NCI-H1105 treated with DMSO at 0.1 percent for 48 hours (cell line): ENCODE measurements at regions not wholly inside any gene's neighbourhood (a gene's known extent, or its start where the extent isn't known, plus 50 kb on each side); places are given as distances from the start of the nearest gene placed in this dataset.
"Not testable (repeated sequence)": the region's sequence is repeated elsewhere in the genome, so short reads cannot be mapped to it uniquely, and the experiment has no call there.

Source experiments
- DNase-seq: peaks from one replicate; lab custom pipeline; 2025; lab: John Stamatoyannopoulos, UW

DNA sequence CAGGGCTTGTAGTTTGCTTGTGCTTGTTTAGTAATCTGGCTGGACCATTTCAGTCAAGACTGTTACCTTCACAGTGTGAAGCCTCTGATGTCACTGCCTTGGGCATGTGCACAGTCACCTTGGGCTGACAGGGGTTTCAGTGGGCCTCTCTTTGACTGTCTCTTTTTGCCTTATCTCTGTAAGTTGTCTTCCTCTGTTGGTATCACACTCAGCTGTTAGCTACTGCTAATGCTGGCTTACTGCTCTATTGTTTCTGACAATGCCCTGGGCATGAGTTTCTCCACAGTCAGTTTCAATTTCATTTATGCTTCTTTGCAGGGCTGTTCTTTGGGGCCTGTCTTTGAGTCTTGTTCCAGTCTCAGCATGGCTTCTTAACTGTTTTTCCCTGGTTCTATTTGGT, 201.9 kb upstream of the SHH start:
- no peak for DNase-seq

DNA sequence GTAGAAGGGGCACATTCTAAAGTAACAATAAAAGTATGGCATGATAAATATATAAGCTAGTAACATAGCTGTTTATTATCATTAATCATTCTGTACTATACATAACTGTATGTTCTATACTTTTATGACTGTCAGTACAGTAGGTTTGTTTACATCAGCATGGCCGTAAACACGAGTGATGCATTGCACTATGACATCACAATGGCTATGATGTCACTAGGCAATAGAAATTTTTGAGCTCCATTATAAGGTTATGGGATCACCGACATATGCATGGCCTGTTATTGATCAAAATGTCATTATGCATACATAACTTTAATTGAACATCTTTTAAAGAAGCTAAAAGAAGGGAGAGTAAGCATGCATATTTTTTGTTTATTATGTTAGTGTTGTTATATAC, 200.1 kb upstream of the SHH start:
- DNase-seq = no peak

DNA sequence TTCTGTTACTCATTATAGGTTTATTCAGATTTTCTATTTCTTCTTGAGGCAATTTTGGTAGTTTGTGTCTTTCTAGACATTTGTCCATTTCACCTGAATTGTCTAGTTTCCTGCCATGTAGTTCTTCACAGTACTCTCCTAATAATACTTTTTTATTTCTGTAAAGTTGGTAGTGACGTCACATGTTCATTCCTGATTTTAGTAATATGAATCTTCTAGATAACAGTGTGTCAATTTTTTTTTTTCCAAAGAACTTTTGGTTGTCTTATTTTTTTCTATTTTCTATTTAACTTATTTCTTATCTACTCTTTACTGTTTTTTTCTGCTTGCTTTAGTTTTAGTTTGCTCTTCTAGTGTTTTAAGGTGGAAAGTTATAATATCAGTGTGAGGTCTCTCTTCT, 197.3 kb upstream of the SHH start:
- no peak for DNase-seq

DNA sequence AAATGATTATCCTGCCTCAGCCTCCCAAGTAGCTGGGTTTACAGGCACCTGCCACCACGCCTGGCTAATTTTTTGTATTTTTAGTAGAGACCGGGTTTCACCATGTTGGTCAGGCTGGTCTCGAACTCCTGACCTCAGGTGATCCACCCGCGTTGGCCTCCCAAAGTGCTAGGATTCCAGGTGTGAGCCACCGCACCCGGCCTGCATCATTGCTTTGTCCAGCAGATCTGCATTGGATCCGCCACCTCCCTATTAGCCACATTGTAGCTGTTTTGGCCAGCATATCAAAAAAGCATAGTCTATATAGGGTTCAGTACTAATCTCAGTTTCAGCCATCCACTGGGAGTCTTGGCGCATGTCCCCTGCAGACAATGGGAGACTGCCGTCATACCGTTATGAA, 194.6 kb upstream of the SHH start:
- DNase-seq = not testable (repeated sequence)

DNA sequence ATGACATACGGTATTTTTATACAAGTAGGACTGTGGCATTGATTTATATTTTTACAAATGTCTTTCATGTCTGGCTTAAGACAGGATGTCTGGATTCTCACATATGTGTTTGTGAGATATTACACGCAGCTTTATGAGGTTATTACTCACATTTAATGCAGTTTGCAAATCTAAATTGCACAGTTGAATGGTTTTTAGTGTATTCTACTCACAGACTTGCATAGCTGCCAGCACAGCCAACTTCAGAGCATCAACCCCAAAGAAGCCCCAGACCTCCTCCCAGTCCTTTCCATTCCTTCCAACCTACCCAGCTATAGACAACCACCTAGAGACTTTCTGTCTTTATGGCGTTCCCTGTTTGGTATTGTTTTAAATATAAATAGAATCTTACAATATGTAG, 193.8 kb upstream of the SHH start:
- no peak for DNase-seq

DNA sequence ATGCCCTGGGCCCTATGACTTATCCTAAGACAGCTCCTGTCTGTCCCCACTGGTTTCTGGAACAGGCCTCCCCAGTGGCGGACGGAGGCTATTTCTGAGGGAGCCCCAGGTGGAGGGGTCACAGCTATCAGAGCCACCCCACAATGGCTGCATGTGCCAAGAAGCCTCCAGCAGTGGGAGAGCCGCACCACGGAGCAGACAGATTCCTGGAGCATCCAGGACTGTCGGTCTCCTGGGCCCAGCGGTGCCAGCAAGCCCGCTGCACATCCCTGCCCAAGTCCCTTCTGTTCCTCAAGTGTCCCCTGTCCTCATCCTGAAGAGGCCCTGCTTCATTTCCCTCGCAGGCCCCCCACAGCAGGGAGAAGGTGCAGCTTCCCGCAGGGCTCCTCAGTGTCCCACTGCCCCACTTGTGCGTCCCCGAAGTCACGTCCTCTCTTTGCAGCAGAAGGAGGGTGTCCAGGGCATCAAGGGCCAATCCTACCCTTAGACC, 193.0 kb upstream of the SHH start:
- DNase-seq = no peak

DNA sequence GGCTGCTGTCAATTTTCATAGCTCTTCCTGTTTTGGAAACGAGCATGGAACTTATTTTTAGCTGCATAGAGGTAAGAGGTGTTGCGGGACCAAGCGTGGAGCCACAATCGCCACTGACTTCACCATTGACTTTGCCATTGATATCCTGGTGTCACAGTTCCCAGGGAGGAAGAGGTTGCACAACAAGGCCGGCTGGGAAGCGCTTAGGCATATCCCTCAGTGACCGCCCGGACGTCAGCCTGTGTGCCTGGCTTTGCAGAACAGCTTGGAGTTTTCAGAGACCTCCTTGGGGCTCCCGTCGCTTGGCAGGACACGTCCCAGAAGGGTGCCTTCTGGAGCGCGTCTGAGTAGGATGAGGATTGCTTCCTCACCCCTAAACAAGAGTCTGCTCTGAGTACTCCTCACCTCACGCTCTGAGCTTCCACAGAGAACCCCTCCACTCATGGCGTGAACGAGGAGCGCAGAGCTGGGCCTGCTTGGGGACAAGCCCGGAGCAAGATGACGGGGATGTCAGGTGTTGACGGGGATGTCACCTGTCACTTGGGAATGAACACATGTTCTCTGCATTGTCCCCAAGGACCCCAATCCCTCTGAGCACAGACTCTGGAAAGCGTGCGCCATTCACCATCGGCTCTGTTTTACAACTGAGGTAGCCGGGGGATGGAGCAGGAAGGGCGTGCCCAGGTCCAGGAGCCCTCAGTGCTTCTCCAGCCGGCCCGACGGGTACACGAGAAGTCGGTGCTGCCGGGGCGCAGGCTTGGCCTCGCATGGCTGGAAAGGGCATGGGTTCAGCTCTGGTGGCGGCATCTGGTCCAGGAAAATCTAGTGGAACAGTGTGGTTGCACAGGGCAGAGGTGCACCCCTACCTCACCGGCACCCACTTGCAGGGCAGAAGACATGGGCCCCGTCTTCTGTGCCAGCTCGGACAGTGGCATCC, 192.3 kb upstream of the SHH start:
- DNase-seq = no peak

DNA sequence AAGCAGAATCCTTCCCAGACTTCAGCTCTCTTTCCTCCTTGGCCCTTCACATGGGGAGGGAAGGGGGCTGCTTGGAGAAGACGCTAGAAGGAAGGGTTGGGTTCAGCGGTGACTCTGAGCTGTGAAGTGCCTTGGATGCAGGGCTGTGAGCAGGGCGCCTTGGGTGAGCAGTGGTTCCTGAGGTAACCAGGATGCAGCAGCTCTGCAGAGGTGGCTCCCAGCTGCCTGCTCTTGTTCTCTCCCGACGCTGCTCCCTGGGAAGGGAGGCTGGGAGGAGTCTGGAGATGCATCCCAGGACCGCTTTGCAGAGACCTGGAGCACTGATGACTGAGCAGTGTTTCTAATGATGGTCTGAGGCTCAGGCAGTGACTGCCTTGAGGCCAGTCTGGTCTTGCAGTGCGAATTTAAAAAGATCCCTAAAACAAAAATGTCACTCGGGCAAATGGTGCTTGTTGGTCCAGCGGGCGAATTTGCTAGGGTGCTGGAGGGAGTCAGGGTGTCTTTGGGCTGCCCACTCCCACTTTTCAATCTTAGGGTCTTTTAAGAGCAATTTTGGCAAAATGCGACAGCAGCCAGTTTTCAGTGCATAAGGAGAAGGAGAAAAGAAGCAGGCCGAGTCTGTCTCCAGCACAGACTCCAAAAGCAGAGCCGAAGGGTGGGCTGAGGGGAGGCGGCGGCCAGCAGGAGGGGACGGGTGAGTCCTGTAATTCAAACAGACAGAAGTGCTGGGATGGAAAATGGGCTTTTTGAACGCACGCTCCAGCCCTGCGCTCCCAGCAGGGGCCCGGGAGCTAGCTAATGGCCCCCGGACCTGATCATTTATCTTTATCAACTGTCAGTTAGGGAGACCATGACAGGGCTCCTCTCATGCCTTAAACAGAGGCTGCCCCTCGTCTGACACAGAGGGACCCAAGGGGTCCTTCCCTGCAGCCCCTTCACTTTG, 191.2 kb upstream of the SHH start:
- no peak for DNase-seq

DNA sequence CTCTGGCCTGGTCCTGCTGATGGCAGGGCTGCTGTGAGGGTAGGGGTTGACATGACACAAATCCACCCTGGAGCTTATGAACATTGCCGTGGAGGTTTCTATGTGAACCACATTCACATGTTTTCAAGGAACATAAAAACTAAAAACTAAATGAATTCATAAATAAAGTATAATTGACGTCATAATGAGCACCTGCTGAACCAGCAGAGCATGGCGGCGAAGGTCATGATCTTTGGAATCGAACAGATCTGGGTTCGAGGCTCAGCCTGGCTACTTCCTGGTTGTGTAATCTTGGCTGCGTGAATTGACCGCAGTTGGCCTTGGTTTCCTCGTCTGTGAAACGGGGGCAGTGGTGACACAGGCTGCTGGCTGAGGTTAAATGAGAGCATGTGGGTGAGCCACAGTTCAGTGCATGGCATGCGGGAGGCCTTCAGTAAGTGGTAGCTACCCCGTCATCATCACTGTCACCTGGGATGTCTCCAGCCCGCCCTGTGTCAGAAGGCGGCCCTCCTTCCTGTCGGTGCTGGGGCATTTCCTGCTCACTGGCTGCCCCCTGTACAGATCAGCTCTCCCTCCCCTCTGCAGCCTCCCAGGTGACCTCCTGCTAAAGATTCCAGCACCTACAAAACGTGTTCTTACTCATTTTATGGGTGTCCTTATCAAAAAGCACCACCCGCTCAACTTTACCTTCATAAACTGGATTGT, 190.3 kb upstream of the SHH start:
- no peak for DNase-seq

DNA sequence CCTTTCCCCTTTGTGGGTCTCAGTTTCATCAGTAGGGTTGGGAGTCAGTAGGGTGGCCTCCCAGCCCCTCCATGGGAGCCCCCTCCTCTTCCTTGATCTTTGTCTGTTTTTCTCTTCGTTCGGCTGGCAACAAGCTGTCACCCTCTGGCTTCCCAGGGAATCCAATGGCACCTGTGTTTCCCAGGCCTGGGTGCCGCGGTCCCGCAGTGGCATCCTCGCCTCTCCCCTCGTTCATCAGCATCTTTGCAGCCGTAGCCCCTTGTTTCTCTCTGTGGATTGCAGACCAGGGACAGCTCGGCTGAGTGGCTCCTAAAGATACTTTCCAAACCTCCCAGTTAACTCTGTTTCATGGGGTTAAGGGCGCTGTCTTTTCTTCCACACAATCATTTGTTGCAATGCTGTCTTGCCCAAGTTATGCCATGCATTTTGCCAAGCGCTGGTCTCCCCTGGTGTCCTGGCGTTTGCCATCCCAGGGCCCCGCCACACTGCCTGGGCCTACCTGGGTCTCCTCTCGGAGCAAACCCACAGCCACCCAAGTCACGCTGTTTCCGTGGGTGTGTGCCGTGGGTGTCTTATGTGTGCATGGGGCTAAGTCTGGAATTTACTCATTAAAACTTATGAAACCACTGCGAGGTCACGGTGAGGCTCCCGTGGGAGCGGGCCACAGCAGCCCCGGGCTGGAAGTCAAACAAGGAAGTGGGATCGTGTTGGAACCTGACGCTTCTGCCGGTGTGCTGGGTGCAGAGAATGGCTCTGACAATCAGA, 189.4 kb upstream of the SHH start:
- no peak for DNase-seq

DNA sequence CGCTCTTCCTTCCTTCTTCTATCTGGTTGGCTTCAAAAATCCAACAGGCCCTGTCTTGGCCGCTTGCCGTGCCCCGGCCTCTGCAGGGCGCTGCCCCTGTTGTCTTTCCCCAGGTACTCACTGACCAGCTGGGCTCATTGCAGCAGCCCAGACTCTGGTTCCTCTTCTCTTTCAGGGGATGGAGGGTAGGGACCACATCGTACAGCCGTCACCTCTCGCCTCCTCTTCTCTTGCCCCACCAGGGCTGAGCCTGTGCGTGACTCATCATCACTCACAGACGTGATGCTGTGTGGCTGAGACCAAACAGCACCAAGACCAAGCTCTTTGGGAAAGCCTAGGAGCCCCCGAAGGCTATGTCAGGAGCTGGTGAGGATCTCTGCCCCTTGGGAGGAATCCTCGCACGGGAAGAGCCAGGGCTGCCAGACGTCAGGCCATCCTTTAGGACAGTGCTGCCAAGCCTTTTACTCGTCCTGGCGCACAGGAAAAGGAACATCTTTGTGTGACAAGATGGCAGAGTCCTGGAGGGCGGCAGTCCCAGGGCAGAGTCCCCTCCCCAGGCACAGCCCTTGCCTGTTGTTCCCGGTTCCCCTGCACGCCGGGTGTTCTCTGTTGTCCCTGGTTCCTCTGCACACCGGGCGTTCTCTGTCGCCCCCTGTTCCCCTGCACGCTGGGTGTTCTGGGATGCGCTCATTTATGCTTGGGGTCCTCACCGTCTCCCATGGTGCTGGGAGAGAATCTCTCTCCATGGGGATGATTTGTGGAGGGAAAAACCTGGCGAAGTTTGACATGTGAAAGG, 188.5 kb upstream of the SHH start:
- DNase-seq = no peak

DNA sequence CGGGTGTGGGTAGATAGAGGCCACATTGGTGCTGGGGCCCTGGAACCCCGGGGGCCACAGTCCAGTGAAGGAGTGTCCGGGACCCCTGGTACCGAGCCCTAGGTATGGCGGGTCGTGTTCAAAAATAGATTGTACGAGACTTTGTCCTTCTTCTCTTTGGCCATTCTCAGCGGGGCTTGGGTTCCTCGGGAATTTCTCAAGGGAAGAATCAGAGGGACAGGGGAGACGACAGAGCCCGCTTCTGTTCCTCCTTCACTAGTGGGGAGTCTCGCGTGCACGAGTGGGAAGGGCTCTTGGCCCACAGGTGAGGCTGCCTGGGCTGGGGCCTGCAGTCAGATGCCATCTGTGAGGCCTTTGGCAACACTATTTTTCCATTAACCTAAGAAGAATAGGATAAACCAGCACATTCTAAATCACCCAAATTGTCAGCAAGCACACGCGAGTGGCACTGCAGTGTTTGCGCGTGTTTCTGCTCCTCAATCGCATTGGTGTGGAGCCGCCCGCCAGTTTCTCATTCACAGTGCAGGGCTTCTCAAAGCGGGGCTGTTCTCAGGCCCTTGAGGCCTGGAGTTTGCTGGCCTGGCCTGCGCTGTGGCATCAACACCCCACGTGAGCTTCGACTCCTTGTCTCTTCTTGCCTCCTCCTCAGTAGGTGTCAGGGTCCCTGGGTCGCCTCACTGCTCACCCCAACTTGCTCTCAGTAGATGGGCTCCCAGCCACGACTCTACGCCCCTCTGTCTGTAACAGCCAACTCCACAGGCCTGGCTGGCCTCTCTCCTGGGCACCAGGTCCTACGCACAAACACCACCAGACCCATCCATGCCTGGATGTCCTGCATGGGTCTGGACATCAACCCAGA, 187.6 kb upstream of the SHH start:
- DNase-seq = no peak

DNA sequence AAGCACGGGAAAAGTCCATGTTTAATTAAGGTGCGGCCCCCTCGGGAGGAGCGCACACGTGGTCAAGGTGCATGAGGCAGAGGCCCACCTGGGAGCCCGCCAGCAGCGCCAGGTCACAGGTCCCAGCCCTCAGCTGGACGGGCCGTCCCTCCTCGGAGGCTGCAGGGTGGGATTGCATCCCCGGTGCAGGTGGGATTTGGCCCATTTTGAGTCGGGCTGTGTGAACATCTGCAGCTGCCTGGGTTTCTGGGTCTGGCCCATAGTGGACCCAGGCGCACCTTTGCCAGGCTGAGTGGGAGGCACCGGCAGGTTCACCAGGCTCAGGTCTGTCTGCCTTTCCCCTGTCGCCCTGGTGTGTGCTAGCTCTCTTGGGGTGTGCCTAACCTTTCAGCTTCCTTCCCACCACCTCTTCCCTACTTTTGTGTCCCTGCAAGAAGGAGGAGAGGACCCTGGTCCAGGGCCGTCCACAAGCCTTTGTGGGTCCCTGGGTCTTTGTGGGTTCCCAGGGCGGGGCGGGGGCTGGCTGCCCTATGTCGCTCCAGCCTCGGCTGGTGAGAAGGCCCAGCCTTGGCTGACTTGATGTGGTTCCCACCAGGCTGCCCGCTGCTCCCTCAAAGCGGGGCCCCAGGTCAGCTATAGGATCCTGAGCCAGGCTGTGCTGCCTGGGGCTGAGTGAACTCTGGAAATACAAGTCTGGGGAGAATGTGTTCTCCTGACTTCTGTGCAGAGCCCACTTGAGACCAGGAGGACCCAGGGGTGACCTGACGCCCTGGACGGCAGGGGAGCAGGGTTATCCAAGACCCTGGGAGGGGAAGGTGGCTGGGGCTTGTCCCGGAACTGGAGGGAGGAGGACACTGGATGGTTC, 186.7 kb upstream of the SHH start:
- DNase-seq = no peak

DNA sequence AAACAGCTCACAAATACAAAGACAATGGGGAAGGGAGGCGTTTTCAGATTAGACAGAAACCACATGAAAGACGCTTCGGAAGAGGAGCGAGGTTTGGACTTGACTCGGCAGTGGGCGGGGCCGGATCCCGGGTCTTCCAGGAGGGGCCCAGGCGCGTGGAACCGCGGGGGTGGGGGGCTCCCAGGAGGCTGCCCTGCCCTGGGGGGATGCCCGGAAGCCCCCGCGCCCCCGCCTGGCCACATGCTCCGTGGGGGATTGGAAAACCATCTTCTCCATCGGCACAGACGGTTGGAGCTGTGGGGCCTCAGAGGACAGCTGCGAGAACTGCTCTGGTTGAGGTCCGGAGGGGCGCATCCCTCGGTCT, 186.0 kb upstream of the SHH start:
- no peak for DNase-seq

DNA sequence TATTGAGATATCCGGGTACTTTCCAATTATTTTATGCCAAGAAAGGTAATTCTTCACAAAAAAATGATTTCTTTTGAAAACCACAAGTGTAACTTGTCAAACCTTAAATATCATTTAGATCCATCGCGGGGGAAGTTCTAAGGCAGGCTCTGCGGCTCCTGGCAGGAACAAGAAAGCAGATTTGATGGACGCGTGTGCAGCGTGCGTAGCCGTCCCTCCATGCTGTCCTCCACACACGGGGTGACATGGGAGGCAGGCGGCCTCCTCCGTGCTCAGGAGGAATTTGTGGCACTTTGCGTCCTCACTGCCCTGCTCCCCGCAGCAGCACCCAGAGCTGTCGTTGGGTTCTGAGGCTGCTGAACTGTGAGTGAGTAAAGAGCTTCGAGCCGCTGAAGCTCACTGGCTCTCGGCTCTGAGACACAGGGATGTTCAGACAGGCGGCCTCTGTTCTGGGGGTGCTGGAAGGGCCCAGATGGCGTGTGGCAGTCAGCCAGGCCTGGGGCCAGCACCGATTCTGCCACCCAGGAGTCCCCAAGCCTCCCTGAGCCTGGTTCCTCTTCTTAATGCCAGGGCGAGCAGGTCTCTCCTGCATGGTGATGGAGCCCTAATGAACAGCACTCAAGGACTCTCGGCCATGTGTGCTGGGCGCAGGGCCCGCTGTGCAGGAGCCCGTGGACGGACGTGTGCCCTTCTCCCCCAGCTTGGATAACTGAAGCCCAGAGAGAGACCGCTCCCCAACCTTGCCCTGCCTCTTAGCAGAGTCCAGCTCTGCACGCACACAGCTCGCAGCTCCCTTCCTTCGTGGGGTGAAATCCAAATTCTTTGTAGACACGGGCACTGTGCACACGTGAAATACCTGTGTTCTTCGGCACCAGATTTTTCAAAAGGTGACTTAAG, 185.4 kb upstream of the SHH start:
- DNase-seq = no peak

DNA sequence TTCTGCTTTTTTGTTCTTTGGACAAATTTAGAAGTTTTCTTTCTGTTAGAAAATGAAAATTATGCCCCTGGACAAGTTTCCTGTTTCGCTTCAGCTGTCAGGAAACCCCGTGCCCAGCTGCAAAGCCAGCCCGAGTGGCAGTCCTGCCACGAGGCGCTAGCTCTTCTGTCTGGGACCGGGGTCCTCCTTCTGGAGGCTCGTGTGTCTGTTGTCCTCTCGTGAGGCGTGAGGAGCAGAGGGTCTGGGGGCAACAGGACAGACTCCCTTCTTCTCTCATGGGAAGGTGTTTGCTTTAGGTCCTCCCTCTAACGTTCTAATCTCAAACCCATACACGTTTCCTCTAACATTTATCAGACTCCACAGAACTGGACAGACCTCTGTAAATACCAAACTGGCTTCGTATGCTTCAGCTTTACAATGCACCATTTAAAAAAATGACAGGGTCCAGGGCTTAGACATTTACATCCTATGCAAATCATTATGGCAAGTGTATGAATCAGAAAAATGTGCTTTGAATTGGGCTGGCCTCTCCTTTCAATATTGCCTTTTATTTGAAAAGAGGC, 184.5 kb upstream of the SHH start:
- no peak for DNase-seq

DNA sequence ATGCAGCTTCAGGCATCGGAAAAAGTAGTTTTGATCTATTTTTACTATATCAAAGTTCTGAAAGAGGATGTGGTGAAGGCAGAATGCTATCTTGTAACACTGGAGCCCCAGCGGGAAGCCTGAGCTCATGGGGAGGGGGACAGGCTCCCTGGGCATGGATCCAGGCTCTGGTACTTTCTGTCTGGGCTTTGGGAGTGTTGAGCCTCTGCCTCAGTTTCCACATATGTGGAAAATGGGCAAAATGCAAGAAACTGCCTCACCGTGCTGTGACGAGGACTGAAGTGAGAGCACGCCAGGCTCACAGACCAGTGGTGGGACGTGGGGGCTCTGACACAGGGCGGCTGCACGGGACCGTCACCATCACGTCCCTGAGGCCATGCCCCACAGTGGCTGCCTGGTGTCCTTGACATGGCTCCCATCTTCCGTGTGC, 182.9 kb upstream of the SHH start:
- no peak for DNase-seq
